VCaP (cell line): ENCODE measurements at regions not wholly inside any gene's neighbourhood (a gene's known extent, or its start where the extent isn't known, plus 50 kb on each side); places are given as distances from the start of the nearest gene placed in this dataset.

Source experiments
- H3K27ac ChIP-seq: fragments of 450-650 bp; 2 replicates; pipeline ENCODE4 v1.5.1; 2017
- CTCF ChIP-seq: fragments of 450-650 bp; conservative IDR thresholded peaks from 2 replicates; pipeline ENCODE4 v1.5.1; 2017; ENCODE audit warnings: mild to moderate bottlenecking, moderate library complexity

GRCh38 chr5:61790678-61791077 lies 458.6 kb downstream of the ZSWIM6 start:
- no peak for TF ChIP-seq CTCF
- H3K27ac ChIP-seq = no peak overlapping the region

GRCh38 chr5:61796773-61797172 lies 464.7 kb downstream of the ZSWIM6 start:
- TF ChIP-seq CTCF = no peak
- H3K27ac ChIP-seq = no peak overlapping the region

- H3K27ac ChIP-seq = no peak overlapping the region
- no peak for TF ChIP-seq CTCF
These were observed 468.4 kb downstream of the ZSWIM6 start for GRCh38 chr5:61800450-61800849.

- TF ChIP-seq CTCF = no peak
- H3K27ac ChIP-seq = no peak overlapping the region
These were observed 469.1 kb downstream of the ZSWIM6 start for GRCh38 chr5:61801174-61801573.

- H3K27ac ChIP-seq = no peak overlapping the region
- no peak for TF ChIP-seq CTCF
These were observed 470.4 kb downstream of the ZSWIM6 start for GRCh38 chr5:61802456-61802855.

GRCh38 chr5:61805101-61805500 lies 473.0 kb downstream of the ZSWIM6 start:
- TF ChIP-seq CTCF = no peak
- no peak overlapping the region for H3K27ac ChIP-seq

GRCh38 chr5:61806491-61807020 lies 474.5 kb downstream of the ZSWIM6 start:
- H3K27ac ChIP-seq = no peak overlapping the region
- no peak for TF ChIP-seq CTCF

GRCh38 chr5:61808091-61808490 lies 476.0 kb downstream of the ZSWIM6 start:
- peak overlapping the region; percentile 63 for H3K27ac ChIP-seq
- TF ChIP-seq CTCF = no peak
